GM19043 (cell line): ENCODE measurements at regions not wholly inside any gene's neighbourhood (a gene's known extent, or its start where the extent isn't known, plus 50 kb on each side); places are given as distances from the start of the nearest gene placed in this dataset.

Experiments used
- ATAC-seq: cut with Tn5 transposase; IDR thresholded peaks from one replicate; pipeline ENCODE4 v1.9.1; 2021; ENCODE audit warnings: low read depth; ENCODE audit not compliant: unreplicated experiment

DNA sequence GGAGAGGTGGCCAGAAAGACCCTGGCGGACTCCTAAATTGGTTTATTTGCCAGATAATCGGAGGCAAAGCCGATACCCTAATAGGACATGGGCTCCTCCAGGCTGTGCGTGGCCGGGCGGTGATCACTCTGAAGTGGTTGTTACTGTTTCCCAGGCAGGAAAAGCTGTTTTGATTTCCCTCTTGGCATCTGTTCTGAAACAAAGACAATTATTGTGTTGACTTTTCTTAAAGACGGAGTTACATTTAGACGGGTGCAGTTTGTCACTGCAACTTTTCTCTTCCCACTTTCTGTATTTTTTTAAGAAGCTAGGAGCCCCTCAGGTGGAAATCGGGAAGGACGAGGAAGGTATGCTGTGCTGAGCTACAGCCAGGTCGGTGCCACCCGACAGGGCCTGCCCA, 1288.4 kb downstream of the BRD1 start:
- no peak for ATAC-seq

DNA sequence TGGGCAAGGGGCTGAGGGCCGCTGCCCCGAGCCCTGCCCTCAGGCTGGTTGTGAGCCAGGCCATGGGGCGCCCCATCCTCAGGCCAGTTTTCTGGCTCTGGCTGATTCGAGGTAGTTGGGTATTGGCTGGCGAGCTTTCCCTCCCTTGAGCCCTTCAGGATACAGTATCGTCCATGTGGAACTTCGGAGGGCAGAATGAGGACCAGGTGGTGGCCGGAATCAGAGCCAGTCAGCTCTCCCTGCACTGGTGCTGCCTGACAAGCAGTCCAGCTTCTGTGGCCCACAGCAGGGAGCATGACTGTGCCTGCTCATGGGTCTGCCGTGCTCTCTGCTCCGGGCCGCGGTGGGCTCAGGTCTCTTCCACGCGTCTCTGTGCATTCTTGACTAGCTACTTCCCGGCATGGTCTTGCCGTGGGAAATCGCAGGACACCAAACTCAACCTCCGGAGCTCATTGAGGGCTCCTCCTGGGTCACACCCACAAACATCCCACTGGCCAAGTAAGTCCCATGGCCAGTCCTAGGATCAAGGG, 1289.3 kb downstream of the BRD1 start:
- ATAC-seq, result no peak

DNA sequence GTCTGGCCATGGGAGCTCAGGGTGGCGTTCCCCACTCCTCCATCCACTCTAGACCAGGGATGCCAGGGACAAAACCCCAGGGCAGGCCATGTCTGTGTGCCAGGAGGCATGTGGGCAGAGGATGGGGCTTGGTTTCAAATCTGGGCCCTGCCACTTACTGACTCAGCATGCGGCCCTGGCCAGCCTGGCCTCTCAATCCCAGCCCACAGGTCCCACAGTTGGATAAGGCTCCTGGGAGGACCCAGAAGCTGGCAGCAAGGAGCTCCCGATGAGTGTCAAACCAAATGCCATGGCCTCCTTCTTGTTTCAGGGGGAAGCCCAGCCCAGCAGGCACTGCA, 1290.4 kb downstream of the BRD1 start:
- no peak for ATAC-seq

DNA sequence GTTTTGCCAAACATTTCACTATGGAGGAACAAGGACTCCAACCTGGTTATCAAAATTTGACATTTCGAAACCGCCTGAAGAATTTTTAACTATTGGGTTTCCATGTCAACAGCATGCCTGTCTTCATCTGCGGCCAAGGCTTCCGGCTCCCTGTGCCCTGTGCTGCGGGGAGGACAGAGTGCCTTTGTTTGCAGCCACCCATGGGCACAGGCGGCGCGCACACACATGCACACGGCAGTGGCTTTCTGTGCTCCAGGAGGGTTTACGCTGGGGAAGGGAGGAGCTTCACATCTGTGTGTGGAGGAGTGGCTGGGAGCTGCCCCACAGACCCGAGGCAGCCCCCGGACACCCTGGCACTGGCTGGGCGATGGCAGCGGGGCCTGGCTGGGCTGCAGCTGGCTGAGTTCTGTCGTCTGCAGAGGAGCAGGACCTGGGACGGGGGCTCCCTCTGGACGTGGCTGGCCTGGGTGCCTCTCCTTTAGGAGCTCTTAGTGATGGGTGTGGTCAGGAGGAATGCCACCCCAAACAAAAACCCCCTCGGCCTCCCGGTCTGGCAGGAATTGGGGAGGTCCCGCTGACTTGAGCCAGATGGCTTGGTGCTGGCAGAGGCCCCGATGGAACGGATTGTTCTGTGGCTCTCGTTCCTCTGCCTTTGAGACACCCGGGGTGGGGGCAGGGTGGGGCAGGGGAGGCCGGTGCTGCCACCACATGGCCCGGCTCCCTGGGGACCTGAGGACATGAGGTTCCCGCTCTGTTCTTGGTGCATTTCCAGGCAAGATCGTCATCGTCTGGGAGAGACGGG, 1290.9 kb downstream of the BRD1 start:
- ATAC-seq, result no peak

DNA sequence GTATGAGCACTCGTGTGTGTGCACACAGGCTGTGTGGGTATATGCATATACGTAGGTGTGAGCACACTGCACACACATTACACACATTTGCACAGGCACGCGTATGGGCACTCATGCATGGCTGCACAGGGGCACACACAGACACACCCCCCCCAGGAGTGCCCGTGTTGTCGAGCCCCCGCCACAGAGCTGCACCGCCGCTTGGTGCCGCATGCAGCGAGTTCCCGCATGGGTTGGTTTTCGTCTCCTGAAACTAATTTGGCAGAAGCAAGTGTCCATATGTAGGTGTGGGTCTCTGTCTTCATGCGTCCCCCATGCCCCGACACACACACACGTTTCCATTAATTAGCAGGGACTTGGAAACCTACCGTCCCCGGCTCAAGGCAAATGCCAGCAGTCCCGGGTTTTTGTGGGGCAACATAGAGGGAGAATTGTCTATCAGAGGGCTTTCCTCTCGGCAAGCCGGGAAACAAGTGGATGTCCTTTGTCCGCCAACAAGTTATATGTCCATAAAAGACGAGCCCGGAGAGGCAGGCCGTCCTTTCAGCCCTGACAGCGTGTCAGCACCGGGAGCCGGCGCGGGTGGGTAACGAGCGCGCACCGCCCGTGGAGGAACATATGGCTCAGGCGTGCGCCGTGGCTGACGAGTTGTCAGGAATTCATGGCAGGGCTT, 1291.7 kb downstream of the BRD1 start:
- ATAC-seq, result no peak

DNA sequence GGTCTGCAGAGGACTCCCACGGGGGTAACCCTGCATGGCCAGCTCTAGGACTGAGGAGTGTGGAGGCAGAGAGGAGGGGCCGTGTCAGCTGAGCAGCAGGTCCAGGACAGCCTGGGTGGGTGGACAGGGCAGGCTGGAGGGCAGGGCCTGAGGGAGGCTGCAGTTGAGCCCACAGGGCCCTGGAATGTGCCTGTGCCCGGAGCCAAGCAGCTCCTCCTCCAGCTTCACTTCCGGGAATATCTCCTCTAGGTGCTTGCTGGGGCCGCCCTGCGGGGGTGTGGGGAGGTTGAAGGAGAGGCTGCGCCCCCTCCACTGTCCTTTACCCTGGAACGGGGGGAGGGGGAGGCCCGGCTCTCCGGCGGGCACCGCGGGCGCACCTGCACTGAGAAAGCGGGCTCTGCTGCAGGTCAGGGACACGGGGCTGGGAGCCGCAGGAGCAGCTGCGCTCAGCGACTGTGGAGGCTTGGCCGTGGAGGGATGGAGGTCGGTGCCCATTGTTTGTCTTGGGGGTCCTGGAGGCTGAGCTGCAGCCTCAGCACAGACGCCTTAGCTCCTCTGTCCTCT, 1293.2 kb downstream of the BRD1 start:
- no peak for ATAC-seq

DNA sequence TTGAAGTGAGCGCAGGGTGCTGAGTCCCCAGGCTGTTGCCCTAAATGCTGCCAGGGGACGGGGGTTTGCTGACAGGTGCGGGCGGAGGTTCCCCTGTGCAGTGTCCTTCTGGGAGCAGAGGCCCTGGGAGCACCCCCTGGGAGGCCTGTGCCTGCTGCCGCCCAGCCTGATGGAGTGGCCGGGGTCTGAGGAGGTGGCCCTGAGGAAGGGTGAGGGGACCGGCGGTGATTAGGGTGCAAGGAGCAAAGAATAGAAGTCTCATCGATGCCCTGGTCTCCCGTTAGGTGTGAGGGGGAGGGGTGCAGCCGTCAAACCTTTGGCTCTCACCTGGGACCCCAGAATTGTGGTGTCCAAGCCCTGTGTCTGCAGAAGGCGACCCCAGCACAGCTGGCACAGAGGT, 1294.7 kb downstream of the BRD1 start:
- ATAC-seq, result no peak

DNA sequence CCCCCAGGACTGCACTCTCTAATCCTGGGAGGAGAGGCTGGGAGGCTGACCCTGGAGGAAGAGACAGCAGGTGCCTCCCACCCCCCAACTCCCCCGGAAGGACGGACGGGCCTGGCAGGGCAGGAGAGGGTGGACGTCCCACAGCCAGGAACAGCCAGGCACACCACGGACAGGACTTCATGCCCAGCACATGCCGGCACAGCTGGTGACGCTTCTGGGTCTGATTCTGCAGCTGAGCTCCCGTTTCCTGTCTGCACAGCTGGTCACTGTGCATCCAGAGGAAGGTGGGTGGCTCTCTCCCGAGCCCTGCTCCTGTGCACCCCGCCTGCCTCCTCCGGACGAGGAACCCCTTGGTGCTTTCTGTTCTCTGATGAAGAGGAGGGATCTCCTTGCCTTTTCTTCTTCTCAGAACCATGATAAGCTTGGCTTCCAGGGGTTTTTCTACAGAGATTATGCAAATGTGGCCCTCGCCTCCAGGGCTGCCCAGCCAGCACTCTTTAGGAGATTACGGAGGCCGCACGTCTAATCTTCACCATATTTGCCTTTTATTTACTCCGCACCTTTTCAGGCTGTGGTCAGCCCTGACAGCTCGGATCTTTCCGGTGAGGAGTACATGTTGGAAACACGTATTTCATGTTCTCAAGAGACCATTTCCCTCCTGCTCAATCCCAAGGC, 1295.8 kb downstream of the BRD1 start:
- no peak for ATAC-seq

DNA sequence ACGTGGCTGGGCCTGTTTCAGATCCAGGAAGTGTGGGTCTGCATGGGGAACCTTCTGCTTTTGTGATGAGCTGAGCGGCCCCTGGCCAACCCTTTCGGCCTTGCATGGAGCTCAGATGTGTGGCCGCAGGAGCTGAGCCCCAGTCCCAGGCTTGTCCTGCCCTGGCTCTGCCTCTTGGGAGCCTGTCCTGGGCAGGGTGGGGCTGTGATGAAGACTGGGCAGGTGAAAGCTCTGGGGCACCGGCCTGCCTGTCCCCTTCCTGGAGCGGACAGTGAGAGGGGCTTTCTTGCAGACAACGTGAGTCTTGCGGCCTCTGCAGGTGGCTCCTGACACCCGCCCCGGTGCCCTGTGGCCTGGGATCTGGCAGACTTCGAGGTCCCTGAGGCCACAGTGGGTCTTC, 1296.6 kb downstream of the BRD1 start:
- no peak for ATAC-seq

DNA sequence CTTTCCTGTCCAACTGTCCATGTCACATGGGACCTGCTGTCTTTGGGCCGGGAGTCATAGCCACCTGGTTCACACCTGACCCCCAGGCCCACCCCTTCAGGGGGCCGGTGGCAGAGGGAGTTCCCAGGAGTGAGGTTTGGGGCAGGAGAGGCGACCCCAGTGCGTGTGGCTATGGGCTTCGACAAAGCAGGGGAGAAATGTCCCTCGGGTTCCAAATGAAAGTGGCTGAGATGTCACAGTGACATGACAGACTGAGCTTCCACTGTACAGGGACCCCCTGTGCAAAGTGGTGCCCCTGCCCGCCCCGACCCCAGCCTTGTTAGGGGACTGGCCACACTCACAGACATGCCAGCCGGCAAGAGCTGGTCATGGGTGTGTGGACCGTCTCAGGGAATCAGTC, 1297.0 kb downstream of the BRD1 start:
- ATAC-seq, result no peak

DNA sequence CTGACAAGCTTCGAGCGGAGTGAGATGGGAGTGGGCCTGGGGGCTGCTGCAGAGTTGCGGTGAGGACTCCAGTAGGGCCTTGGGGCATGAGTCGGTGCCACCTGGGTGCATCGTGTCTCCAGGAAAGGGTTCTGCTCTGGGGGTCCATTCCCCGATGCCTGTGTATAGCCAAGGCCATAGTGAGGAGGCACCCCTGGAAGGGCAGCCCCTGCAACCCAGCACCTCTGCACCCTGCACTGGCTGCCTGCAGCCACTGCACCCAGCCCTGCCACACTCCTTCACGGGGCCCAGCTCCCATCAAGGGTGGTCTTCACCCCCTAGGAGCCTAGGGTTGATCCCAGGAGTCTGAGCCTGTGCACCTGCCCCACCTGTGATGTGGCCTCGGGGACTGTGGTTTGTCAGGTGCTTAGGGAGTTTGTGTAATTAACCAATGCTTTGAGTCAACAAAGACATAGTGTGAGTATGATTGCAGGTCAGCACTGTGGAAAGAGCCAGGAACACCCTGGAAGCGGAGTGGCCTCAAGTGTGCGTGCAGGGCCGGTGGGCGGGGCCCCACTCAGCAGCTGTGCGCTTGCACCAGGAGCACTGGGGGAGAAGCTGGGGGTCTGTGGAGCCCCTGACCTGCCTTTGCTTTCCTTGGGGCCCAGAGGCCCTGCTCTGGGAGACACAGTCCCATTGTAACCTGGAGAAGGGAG, 1299.3 kb downstream of the BRD1 start:
- no peak for ATAC-seq

DNA sequence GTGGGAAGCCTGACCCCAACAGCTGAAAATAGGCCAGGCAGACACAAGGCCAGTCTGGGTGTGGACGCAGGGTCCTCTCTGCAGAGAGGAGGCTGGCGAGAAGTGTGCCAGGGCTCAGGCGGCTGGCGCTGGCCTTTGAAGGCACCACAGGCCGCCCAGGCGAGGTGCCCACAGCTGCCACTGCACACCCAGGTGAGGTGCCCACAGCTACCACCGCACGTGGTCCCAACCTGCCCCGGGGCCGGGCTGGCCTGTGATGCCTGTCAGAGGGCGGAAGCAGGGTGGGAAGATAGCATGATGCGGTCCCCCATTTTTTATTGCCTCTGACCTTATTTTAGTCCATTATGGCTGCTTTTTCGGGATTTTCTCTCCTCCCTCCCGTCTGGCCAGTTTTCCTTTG, 1303.9 kb downstream of the BRD1 start:
- ATAC-seq, result no peak

DNA sequence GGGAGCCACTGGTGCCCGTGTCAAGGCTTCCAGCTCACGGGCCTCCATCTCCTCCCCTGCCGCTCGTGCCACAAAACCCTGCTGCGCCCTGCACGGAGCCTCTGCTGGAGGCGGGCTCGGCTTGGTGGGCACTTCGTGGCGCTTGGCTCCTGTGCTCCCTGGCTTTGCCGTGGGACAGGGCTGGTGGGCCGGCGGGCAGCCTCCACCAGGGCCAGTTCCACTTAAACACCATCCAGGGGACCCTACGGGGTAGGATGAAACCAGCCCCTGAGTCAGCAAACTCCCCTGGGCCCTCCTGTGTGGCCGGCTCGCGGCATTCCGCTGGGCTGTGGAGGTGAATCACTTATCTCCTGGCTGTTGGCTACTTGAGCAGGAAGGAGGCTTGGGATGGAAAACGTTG, 1304.6 kb downstream of the BRD1 start:
- no peak for ATAC-seq

DNA sequence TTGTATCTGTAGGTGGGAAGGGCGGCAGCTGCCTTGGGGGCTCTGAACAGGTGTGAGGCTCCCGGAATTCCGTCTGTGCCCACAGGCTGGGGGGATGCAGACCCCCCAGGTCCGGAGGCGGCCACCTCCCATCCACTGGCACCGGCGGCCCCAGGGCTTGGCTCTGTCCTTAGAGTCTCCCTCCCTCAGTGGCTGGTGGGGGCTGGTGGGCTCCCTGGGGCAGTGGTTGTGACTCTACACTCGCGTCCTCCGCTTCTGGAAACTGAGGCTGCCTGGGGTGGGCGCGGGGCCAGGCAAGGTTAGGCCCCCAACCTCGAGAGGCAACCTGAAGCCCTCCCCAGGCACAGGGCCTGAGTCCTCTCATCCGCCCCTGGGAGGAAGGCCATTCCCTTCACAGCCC, 1305.4 kb downstream of the BRD1 start:
- ATAC-seq, result no peak

DNA sequence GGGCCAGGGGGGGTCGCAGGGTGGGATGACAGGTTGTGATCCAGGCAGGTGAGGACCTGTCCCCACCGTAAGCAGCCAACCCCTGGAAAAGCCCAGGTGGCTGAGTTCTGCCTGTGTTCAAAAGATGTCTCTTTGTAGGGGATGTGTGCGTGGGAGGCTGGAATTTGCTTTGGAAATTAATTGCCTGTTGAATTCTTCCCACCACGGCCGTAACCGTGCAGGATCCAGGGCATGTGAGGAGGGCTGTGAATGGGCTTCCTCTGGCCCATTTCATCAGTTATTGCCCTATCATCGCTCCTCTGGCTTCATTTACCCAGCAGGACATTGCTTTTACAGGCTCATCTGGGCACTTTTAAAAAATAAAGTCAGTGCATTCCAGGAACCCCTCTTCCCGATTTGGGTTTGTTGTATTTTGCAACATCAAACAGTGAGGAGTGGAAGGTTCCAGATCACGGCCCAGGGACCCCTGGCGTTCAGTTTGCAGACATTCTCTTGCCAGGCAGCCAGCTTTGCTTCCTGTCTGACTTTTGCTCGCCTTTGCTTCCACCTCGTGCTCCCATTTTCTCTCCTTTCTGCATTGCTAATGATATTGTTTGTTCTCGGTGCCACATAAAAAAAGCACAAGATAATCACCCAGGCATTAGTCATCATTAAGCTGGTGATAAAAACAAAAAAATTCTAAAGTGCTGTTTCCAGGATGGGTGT, 1306.6 kb downstream of the BRD1 start:
- no peak for ATAC-seq

DNA sequence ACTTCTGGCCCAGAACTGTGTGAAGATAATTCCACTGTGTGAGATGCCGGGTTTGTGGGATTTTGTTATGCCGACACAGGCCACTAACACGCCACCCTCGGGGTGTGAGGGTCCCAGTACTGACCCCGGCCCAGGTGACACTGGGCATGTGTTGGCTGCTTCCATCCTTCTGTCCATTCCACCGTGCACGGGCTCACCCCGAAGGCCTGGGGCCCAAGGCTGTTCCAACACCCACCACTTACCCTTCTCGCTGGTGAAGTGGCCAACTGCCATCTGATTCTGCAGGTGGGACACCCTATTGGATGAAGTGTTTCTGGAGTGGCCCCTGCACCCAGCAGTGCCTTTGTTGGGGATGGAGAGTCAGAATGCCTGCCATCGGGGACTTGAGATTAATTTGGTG, 1307.5 kb downstream of the BRD1 start:
- no peak for ATAC-seq

DNA sequence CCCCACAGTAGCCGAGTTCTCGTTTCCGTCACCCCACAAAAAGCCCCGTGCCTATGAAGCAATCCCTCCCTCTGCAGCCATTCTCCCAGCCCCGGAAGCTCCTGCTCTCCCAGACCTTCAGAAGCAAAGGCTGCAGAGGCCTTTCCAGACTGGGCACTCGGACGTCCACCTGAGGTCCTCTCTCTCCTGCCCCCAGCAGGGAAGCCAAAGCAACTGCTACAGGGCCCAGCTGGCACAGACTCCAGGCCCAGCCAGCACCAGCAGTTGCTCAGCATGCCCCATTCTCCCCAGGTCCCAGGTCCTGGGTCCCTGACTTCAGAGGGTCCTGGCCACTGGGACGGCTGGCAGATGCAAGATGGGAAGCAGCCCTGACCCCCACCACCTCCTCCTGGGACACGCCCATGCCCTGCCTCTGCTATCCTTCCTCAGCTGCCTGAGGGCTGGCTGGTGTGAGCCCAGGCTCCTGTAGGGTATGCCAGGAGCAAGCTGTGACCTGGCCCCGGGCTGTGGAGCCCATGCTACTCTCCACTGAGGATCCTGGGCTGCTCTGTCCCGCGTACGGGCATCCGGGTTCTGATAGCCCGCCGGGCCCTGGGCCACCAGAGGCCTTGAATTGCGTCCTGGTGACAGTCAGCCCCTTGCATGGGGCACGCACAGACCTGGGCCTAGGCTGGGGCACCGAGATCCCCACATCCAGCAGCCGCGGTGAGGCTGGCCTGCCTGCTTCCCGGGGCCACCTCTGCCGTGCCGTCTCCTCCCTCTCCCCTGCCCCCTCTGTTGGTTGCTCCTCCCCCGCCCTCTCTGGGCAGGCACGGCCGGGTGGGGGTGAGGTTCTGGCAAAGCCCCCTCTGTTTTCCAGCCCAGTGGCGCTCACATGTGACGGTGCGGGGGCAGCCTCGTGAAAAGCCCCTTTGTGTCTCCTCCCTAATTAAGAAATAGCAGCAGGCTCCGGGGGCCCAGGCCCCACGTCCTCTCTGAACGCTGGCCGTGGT, 1310.3 kb downstream of the BRD1 start:
- ATAC-seq, result no peak

DNA sequence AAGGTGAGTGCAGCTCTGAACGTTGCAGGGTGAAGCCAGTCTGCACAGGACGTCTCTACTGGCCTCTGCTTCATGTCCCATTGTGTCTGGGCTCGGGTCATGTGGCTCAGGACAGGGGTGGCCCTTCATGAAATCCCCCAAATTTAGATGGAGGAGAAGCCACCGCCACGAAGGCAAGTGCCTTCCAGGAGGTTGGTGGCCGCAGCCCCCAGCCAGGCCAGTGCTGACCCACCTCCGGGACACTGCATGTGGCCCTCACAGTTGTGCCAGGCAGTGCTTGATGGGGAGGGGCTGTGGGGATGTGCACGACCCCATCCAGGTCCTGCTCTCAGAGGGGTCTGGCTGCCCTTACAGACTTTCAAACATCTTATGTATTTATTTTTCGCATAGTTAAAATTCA, 1311.1 kb downstream of the BRD1 start:
- no peak for ATAC-seq
